Cardiac fibroblast (primary cell): ENCODE measurements at regions not wholly inside any gene's neighbourhood (a gene's known extent, or its start where the extent isn't known, plus 50 kb on each side); places are given as distances from the start of the nearest gene placed in this dataset.

Experiments
- DNase-seq, 2 donors: peaks; one replicate each; pipeline versions ENCODE4 v3.0.0 to v3.0.0-alpha.2; 2010; ENCODE audit warnings: low read depth in 2 of 2
- H3K4me3 ChIP-seq, 2 donors: replicated peaks in 1 of 2; 1 replicate in 1 of 2; 2 replicates in 1 of 2; pipeline ENCODE4 v1.5.1; 2011; ENCODE audit warnings: low read depth in 2 of 2, low read length in 2 of 2, mild to moderate bottlenecking in 2 of 2, moderate library complexity in 1 of 2
- CTCF ChIP-seq: IDR thresholded peaks from one replicate; pipeline ENCODE4 v1.5.1; 2011; ENCODE audit warnings: low read depth, mild to moderate bottlenecking, low read length, inconsistent platforms

- no peak overlapping the region for H3K4me3 ChIP-seq
- no peak for DNase-seq
- TF ChIP-seq CTCF: no peak
Measured at GRCh38 chr3:75140904-75141615, 523.1 kb upstream of the FRG2C start.

GRCh38 chr3:75144406-75144805 is 519.7 kb upstream of the FRG2C start:
- no peak for TF ChIP-seq CTCF
- no peak for DNase-seq
- H3K4me3 ChIP-seq: no peak overlapping the region

- peak; percentile 31 for TF ChIP-seq CTCF
- H3K4me3 ChIP-seq: no peak overlapping the region
- DNase-seq: peak; percentile 13 to 33
Measured at GRCh38 chr3:75171630-75172230, 492.4 kb upstream of the FRG2C start.

GRCh38 chr3:75176937-75177336 is 487.2 kb upstream of the FRG2C start:
- H3K4me3 ChIP-seq: no peak overlapping the region
- TF ChIP-seq CTCF: no peak
- no peak for DNase-seq

GRCh38 chr3:75180235-75180944 is 483.7 kb upstream of the FRG2C start:
- no peak for DNase-seq
- no peak for TF ChIP-seq CTCF
- no peak overlapping the region for H3K4me3 ChIP-seq

GRCh38 chr3:75180945-75181298 is 483.2 kb upstream of the FRG2C start:
- no peak overlapping the region for H3K4me3 ChIP-seq
- TF ChIP-seq CTCF: no peak
- no peak for DNase-seq
